T-helper 2 cell (primary cell): ENCODE measurements at regions not wholly inside any gene's neighbourhood (a gene's known extent, or its start where the extent isn't known, plus 50 kb on each side); places are given as distances from the start of the nearest gene placed in this dataset.

ENCODE experiments used
- DNase-seq, 5 experiments: peaks; one replicate each; pipeline versions ENCODE4 v3.0.0 to v3.0.0-alpha.2; 2012 to 2022

- no peak for DNase-seq
These were observed 103.7 kb upstream of the GNAO1 start for GRCh38 chr16:56087626-56088025.

- no peak for DNase-seq
These were observed 109.9 kb upstream of the GNAO1 start for GRCh38 chr16:56081371-56081770.

GRCh38 chr16:56075732-56076388, 115.4 kb upstream of the GNAO1 start:
- DNase-seq: no peak

- DNase-seq: no peak
These were observed 117.8 kb upstream of the GNAO1 start for GRCh38 chr16:56073508-56073907.

- no peak for DNase-seq
These were observed 119.2 kb upstream of the GNAO1 start for GRCh38 chr16:56072096-56072495.

- no peak for DNase-seq
These were observed 122.5 kb upstream of the GNAO1 start for GRCh38 chr16:56068816-56069215.

GRCh38 chr16:56068314-56068713, 123.0 kb upstream of the GNAO1 start:
- DNase-seq: no peak

- no peak for DNase-seq
These were observed 123.9 kb upstream of the GNAO1 start for GRCh38 chr16:56067406-56067805.

- DNase-seq: no peak
These were observed 124.7 kb upstream of the GNAO1 start for GRCh38 chr16:56066617-56067016.

GRCh38 chr16:56063111-56063510, 128.2 kb upstream of the GNAO1 start:
- no peak for DNase-seq

GRCh38 chr16:56057151-56057550, 134.1 kb upstream of the GNAO1 start:
- DNase-seq: no peak

GRCh38 chr16:56050916-56051315, 140.4 kb upstream of the GNAO1 start:
- no peak for DNase-seq

GRCh38 chr16:56048425-56049105, 142.7 kb upstream of the GNAO1 start:
- DNase-seq: no peak

- DNase-seq: no peak
These were observed 143.7 kb upstream of the GNAO1 start for GRCh38 chr16:56047307-56048234.

GRCh38 chr16:56042416-56042815, 148.9 kb upstream of the GNAO1 start:
- DNase-seq: no peak

- DNase-seq: peak in 3 of 5 experiments; percentile 10 to 22 (median 11)
These were observed 149.6 kb upstream of the GNAO1 start for GRCh38 chr16:56041556-56042140.

- no peak for DNase-seq
These were observed 152.7 kb upstream of the GNAO1 start for GRCh38 chr16:56038564-56039098.

GRCh38 chr16:56032072-56032471, 156.9 kb upstream of the CES5A start:
- no peak for DNase-seq

- no peak for DNase-seq
These were observed 153.9 kb upstream of the CES5A start for GRCh38 chr16:56029026-56029425.

- no peak for DNase-seq
These were observed 147.6 kb upstream of the CES5A start for GRCh38 chr16:56022818-56023217.

GRCh38 chr16:56019274-56019673, 144.1 kb upstream of the CES5A start:
- DNase-seq: no peak

GRCh38 chr16:56013962-56014552, 138.9 kb upstream of the CES5A start:
- peak in 2 of 5 experiments; percentile 24 to 47 for DNase-seq

- no peak for DNase-seq
These were observed 137.3 kb upstream of the CES5A start for GRCh38 chr16:56012482-56012811.
